Calu3 (cell line): ENCODE measurements at regions not wholly inside any gene's neighbourhood (a gene's known extent, or its start where the extent isn't known, plus 50 kb on each side); places are given as distances from the start of the nearest gene placed in this dataset.

Source experiments
- BruUV-seq: library from RNA; stranded (reverse); fragments of 400-500 nt; replicated peaks from 2 replicates; lab custom pipeline; 2021; lab: Mats Ljungman, UMichigan
- CTCF ChIA-PET: fragments of 300-600 bp; sonication (Branson Sonifier 250); formaldehyde crosslinking; loops from one replicate; lab custom pipeline; 2022; ENCODE audit warnings: antibody characterized with exemption; lab: Charles Lee
- DNase-seq: peaks from one replicate; pipeline ENCODE4 v3.0.0; 2022
- H3K27ac Mint-ChIP-seq: one replicate; pipeline ENCODE4 v1.8.0; 2022; ENCODE audit warnings: mixed read lengths; ENCODE audit not compliant: unreplicated experiment
- H3K27me3 Mint-ChIP-seq: one replicate; pipeline ENCODE4 v1.8.0; 2022; ENCODE audit warnings: mixed read lengths; ENCODE audit not compliant: unreplicated experiment
- H3K36me3 Mint-ChIP-seq: one replicate; pipeline ENCODE4 v1.8.0; 2022; ENCODE audit warnings: mild to moderate bottlenecking, moderate library complexity, mixed read lengths; ENCODE audit not compliant: insufficient read depth, unreplicated experiment
- H3K4me1 Mint-ChIP-seq: one replicate; pipeline ENCODE4 v1.8.0; 2022; ENCODE audit warnings: mild to moderate bottlenecking, low read depth, mixed read lengths; ENCODE audit not compliant: unreplicated experiment
- H3K4me3 Mint-ChIP-seq: one replicate; pipeline ENCODE4 v1.8.0; 2022; ENCODE audit warnings: mild to moderate bottlenecking, low read depth, moderate library complexity, mixed read lengths; ENCODE audit not compliant: unreplicated experiment
- H3K9me3 Mint-ChIP-seq: one replicate; pipeline ENCODE4 v1.8.0; 2022; ENCODE audit warnings: low read depth, mixed read lengths; ENCODE audit not compliant: unreplicated experiment
- CTCF ChIP-seq: fragments of 200-600 bp; IDR thresholded peaks from one replicate; pipeline ENCODE4 v1.8.0; 2022; ENCODE audit warnings: antibody characterized with exemption; ENCODE audit not compliant: unreplicated experiment
- intact Hi-C: fragments of 100-400 bp; cut with micrococcal nuclease; formaldehyde crosslinking; loops from one replicate; pipeline ENCODE4 v1.10.0; 2022; ENCODE audit not compliant: unreplicated experiment

GRCh38 chr4:12884846-12885796 is 599.0 kb downstream of the RAB28 start:
- Mint-ChIP-seq H3K27ac (no peak overlapping the region), H3K36me3 (no peaks in the 10 kb centered on the region), H3K4me1 (no peaks in the 10 kb centered on the region), H3K4me3 (no peak overlapping the region), H3K27me3 (no peaks in the 10 kb centered on the region), H3K9me3 (peaks cover 9% of the 10 kb centered on the region)
- no TSS peak for BruUV-seq
- TF ChIP-seq CTCF = no peak
- CTCF ChIA-PET = no interaction called here
- DNase-seq = no peak
- intact Hi-C loops = no loop called here

GRCh38 chr4:12881945-12882584 is 602.1 kb downstream of the RAB28 start:
- Mint-ChIP-seq H3K27me3 (no peaks in the 10 kb centered on the region), H3K36me3 (no peaks in the 10 kb centered on the region), H3K9me3 (peaks cover 7% of the 10 kb centered on the region), H3K27ac (no peak overlapping the region), H3K4me3 (no peak overlapping the region), H3K4me1 (no peaks in the 10 kb centered on the region)
- TF ChIP-seq CTCF = no peak
- DNase-seq = no peak
- intact Hi-C loops = no loop called here
- BruUV-seq = no TSS peak
- CTCF ChIA-PET = interaction anchor here (0.6 kb wide), 1 partner anchor 24 kb away, joined by 3 read pairs; no protein-coding TSS in a partner anchor

- no peaks in the 10 kb centered on the region for H3K36me3 Mint-ChIP-seq
- CTCF ChIA-PET = no interaction called here
- BruUV-seq = no TSS peak
- no peak overlapping the region for H3K27ac Mint-ChIP-seq
- intact Hi-C loops = no loop called here
- no peaks in the 10 kb centered on the region for H3K4me1 Mint-ChIP-seq
- no peaks in the 10 kb centered on the region for H3K27me3 Mint-ChIP-seq
- DNase-seq = no peak
- H3K4me3 Mint-ChIP-seq = no peak overlapping the region
- H3K9me3 Mint-ChIP-seq = peaks cover 9% of the 10 kb centered on the region
- TF ChIP-seq CTCF = no peak
Observed at GRCh38 chr4:12880844-12881243, 603.3 kb downstream of the RAB28 start.

- intact Hi-C loops = no loop called here
- H3K27ac Mint-ChIP-seq = no peak overlapping the region
- CTCF ChIA-PET = no interaction called here
- no TSS peak for BruUV-seq
- no peak for TF ChIP-seq CTCF
- no peak for DNase-seq
- no peaks in the 10 kb centered on the region for H3K4me1 Mint-ChIP-seq
- H3K36me3 Mint-ChIP-seq = no peaks in the 10 kb centered on the region
- peaks cover 9% of the 10 kb centered on the region for H3K9me3 Mint-ChIP-seq
- H3K4me3 Mint-ChIP-seq = no peak overlapping the region
- no peaks in the 10 kb centered on the region for H3K27me3 Mint-ChIP-seq
Observed at GRCh38 chr4:12879496-12879895, 604.6 kb downstream of the RAB28 start.
